Left renal cortex interstitium (tissue), 4 donors: ENCODE measurements at regions not wholly inside any gene's neighbourhood (a gene's known extent, or its start where the extent isn't known, plus 50 kb on each side); places are given as distances from the start of the nearest gene placed in this dataset.

Source experiments
- DNase-seq, 4 donors: peaks; one replicate each; pipeline ENCODE4 v3.0.0-alpha.2; 2013; ENCODE audit warnings: low read depth in 4 of 4, low spot score in 2 of 4, missing footprints in 1 of 4

GRCh38 chr1:238101923-238102322 lies 211.2 kb upstream of the ZP4 start:
- no peak for DNase-seq

- no peak for DNase-seq
These were observed 209.1 kb upstream of the ZP4 start for GRCh38 chr1:238099871-238100270.

GRCh38 chr1:238089615-238090014 lies 198.9 kb upstream of the ZP4 start:
- no peak for DNase-seq

GRCh38 chr1:238088560-238089290 lies 198.0 kb upstream of the ZP4 start:
- DNase-seq: no peak

GRCh38 chr1:238073991-238074390 lies 183.3 kb upstream of the ZP4 start:
- no peak for DNase-seq

- no peak for DNase-seq
These were observed 180.3 kb upstream of the ZP4 start for GRCh38 chr1:238071061-238071460.

- DNase-seq: no peak
These were observed 172.7 kb upstream of the ZP4 start for GRCh38 chr1:238063454-238063853.

- DNase-seq: no peak
These were observed 171.4 kb upstream of the ZP4 start for GRCh38 chr1:238061967-238062613.

- no peak for DNase-seq
These were observed 169.3 kb upstream of the ZP4 start for GRCh38 chr1:238060061-238060460.

- DNase-seq: no peak
These were observed 162.0 kb upstream of the ZP4 start for GRCh38 chr1:238052496-238053266.

- DNase-seq: no peak
These were observed 138.4 kb upstream of the ZP4 start for GRCh38 chr1:238029126-238029525.

GRCh38 chr1:238027366-238027765 lies 136.6 kb upstream of the ZP4 start:
- no peak for DNase-seq

GRCh38 chr1:238023137-238023536 lies 132.4 kb upstream of the ZP4 start:
- DNase-seq: no peak

- no peak for DNase-seq
These were observed 127.5 kb upstream of the ZP4 start for GRCh38 chr1:238018214-238018613.

- DNase-seq: no peak
These were observed 116.1 kb upstream of the ZP4 start for GRCh38 chr1:238006779-238007178.

GRCh38 chr1:238005116-238005515 lies 114.4 kb upstream of the ZP4 start:
- no peak for DNase-seq

- no peak for DNase-seq
These were observed 111.1 kb upstream of the ZP4 start for GRCh38 chr1:238001818-238002217.

GRCh38 chr1:237999426-238000052 lies 108.8 kb upstream of the ZP4 start:
- no peak for DNase-seq

GRCh38 chr1:237998581-237998980 lies 107.9 kb upstream of the ZP4 start:
- no peak for DNase-seq

GRCh38 chr1:237983496-237983895 lies 92.8 kb upstream of the ZP4 start:
- no peak for DNase-seq

- no peak for DNase-seq
These were observed 90.5 kb upstream of the ZP4 start for GRCh38 chr1:237981223-237981622.
